ENCODE measurements at regions not wholly inside any gene's neighbourhood (a gene's known extent, or its start where the extent isn't known, plus 50 kb on each side); places are given as distances from the start of the nearest gene placed in this dataset.
"Not testable (repeated sequence)": the region's sequence is repeated elsewhere in the genome, so short reads cannot be mapped to it uniquely, and the experiment has no call there.

DNA sequence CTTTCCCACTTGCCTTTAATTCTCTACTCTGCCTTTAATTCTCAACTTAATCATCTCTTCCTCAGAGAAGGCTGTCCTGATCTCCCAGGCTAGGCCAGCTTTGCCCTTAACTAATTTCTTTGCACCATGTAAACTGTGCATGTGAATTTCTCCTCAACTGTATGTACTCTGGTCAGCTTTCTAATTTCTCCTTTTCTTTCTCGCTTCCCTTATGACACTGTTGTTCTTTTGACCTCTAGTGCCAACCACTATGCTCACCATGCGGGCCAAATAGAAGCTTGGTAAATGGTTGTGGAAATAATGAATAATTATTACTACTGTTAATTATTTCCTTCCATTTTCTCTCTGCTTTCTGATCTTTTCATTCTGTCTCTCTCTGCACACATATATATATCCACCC lies 269.0 kb upstream of the CRBN start:
- H3K36me3 ChIP-seq (ENCODE audit: control insufficient read depth, insufficient read depth, low read length): no peaks in the 10 kb centered on the region
- no CpG with 5 or more reads among the region's 2 CpGs for WGBS (ENCODE audit: insufficient coverage)

DNA sequence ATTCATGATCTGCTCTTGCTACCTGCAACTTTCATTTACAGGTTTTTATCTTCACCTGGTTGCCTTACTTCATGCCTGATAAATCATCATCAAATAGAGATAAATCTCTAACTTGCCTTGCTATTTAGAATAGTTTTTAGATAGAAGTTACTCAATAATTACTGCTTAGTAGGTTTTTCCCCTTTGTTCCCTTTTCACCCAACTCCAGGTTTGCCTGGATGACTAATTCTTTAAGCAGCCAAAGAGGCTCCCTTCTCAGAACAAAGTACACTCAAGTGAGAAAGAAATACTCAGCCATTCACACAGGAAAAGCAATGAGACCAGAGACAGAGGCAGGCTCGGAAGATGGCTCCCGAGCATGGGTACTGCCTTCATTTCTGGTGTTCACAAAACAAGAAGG lies 268.1 kb upstream of the CRBN start:
- no peaks in the 10 kb centered on the region for H3K36me3 ChIP-seq (ENCODE audit: control insufficient read depth, insufficient read depth, low read length)
- H3K27me3 ChIP-seq (ENCODE audit: control insufficient read depth, insufficient read depth, low read length): no peaks in the 10 kb centered on the region
- no peak for DNase-seq (ENCODE audit: low read depth in 4 of 6, low spot score in 6 of 6)
- 75% methylated on average over 2 of the region's 2 CpGs for WGBS (ENCODE audit: insufficient coverage)
- no peaks in the 10 kb centered on the region for H3K4me1 ChIP-seq (ENCODE audit: control insufficient read depth, insufficient read depth, low read length)
- no peaks in the 10 kb centered on the region for H3K9me3 ChIP-seq (ENCODE audit: control insufficient read depth, insufficient read depth, low read length)
- H3K4me3 ChIP-seq (ENCODE audit: low read depth, low read length): no peak overlapping the region
- H3K27ac ChIP-seq (ENCODE audit: low read depth, low read length): no peak overlapping the region

More for the DNA sequence above, 269.0 kb upstream of the CRBN start:
- Histone ChIP-seq H3K27ac (ENCODE audit: low read depth, low read length) (no peak overlapping the region), H3K27me3 (ENCODE audit: control insufficient read depth, insufficient read depth, low read length) (no peaks in the 10 kb centered on the region), H3K4me1 (ENCODE audit: control insufficient read depth, insufficient read depth, low read length) (no peaks in the 10 kb centered on the region), H3K4me3 (ENCODE audit: low read depth, low read length) (no peak overlapping the region), H3K9me3 (ENCODE audit: control insufficient read depth, insufficient read depth, low read length) (no peaks in the 10 kb centered on the region)
- DNase-seq (ENCODE audit: low read depth in 4 of 6, low spot score in 6 of 6): no peak

DNA sequence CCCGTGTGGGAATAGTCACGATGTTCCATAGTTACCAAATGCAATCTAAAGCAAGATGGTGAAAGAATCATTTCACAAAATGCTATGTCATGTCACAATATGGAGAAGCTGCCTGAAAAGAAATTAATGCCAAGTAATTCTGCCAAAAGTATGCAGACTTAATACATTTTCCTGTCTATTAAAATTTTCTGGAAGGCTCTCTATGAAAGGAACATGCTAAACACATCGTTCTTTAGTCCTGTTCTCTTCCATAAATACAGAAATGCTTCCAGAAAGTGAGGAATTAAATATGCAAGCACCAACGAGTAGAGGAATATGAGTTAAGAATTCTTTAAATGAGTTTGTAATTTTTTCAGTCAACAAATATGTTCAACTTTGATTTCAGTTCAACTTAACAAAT lies 266.8 kb upstream of the CRBN start:
- Histone ChIP-seq H3K27me3 (ENCODE audit: control insufficient read depth, insufficient read depth, low read length) (no peaks in the 10 kb centered on the region), H3K4me1 (ENCODE audit: control insufficient read depth, insufficient read depth, low read length) (no peaks in the 10 kb centered on the region), H3K9me3 (ENCODE audit: control insufficient read depth, insufficient read depth, low read length) (no peaks in the 10 kb centered on the region), H3K4me3 (ENCODE audit: low read depth, low read length) (no peak overlapping the region), H3K36me3 (ENCODE audit: control insufficient read depth, insufficient read depth, low read length) (no peaks in the 10 kb centered on the region), H3K27ac (ENCODE audit: low read depth, low read length) (no peak overlapping the region)
- WGBS (ENCODE audit: insufficient coverage): 100% methylated on average over 2 of the region's 4 CpGs
- DNase-seq (ENCODE audit: low read depth in 4 of 6, low spot score in 6 of 6): peak in 1 of 6 donors; percentile 64

DNA sequence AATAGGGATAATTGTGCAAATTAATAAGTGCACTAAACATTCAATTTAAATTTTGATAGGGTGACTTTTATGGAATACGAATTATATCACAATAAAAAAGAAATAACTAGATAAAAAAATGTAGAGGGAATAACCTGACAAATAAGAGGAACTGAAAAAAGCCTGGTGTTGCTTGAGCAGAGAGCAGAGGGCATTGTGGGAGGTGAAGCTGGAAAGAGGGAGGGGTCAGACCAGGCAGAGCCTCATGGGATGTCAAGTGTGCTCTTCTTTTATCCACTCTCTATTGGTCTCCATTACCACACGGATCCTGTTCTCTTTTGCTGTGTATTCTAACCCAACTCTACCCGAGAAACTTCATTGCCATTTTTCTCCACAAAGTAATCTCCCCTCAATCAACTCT lies 264.0 kb upstream of the CRBN start:
- H3K4me1 ChIP-seq (ENCODE audit: control insufficient read depth, insufficient read depth, low read length): no peaks in the 10 kb centered on the region
- H3K9me3 ChIP-seq (ENCODE audit: control insufficient read depth, insufficient read depth, low read length): no peaks in the 10 kb centered on the region
- no peak overlapping the region for H3K4me3 ChIP-seq (ENCODE audit: low read depth, low read length)
- no peak overlapping the region for H3K27ac ChIP-seq (ENCODE audit: low read depth, low read length)
- H3K27me3 ChIP-seq (ENCODE audit: control insufficient read depth, insufficient read depth, low read length): no peaks in the 10 kb centered on the region
- H3K36me3 ChIP-seq (ENCODE audit: control insufficient read depth, insufficient read depth, low read length): no peaks in the 10 kb centered on the region
- DNase-seq (ENCODE audit: low read depth in 4 of 6, low spot score in 6 of 6): no peak
- WGBS (ENCODE audit: insufficient coverage): 80% methylated on average over 2 of the region's 3 CpGs

DNA sequence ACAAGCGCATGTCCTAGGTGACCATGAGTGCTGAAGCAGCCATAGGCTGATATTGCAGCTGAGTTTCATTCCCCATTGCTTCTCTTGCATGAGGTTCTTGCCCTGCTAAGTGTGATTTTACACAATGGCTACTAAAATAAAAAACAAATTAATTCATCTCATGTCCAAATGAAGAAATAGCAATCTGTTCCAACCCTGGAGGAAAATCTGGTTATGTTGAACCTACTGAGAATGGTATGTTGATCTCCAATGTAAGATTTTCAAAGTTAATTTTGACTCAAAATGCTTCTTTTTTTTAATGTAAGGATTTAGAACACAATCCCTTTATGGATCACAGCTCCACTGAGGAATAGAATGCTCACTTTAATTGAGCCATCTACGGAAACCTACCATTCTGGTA lies 254.2 kb upstream of the CRBN start:
- 100% methylated on average over 1 of the region's 2 CpGs for WGBS (ENCODE audit: insufficient coverage)
- no peak overlapping the region for H3K27ac ChIP-seq (ENCODE audit: low read depth, low read length)
- peak in 1 of 6 donors; percentile 41 for DNase-seq (ENCODE audit: low read depth in 4 of 6, low spot score in 6 of 6)
- no peaks in the 10 kb centered on the region for H3K4me1 ChIP-seq (ENCODE audit: control insufficient read depth, insufficient read depth, low read length)
- no peaks in the 10 kb centered on the region for H3K9me3 ChIP-seq (ENCODE audit: control insufficient read depth, insufficient read depth, low read length)
- no peaks in the 10 kb centered on the region for H3K27me3 ChIP-seq (ENCODE audit: control insufficient read depth, insufficient read depth, low read length)
- no peaks in the 10 kb centered on the region for H3K36me3 ChIP-seq (ENCODE audit: control insufficient read depth, insufficient read depth, low read length)
- H3K4me3 ChIP-seq (ENCODE audit: low read depth, low read length): no peak overlapping the region

DNA sequence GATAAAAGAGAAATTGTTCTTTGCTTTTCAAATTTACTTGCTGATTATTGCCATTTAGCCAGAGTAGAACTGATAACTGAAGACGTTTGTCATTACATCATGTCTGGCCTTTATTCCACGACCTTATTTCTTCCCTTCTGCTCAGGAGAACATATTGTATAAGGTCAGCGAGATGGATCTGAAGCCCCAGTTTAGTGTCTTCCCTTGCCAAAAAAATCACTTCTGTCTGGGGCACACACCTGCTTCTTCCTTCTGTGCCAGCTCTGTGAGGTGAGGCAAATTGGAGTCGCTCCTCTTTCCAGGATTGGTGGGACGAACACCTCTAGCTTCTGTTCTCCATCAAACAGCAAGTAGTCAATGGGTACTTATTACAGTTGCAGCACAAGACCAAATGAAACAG lies 250.3 kb upstream of the CRBN start:
- Histone ChIP-seq H3K36me3 (ENCODE audit: control insufficient read depth, insufficient read depth, low read length) (no peaks in the 10 kb centered on the region), H3K9me3 (ENCODE audit: control insufficient read depth, insufficient read depth, low read length) (no peaks in the 10 kb centered on the region), H3K27me3 (ENCODE audit: control insufficient read depth, insufficient read depth, low read length) (no peaks in the 10 kb centered on the region), H3K27ac (ENCODE audit: low read depth, low read length) (no peak overlapping the region), H3K4me1 (ENCODE audit: control insufficient read depth, insufficient read depth, low read length) (no peaks in the 10 kb centered on the region), H3K4me3 (ENCODE audit: low read depth, low read length) (no peak overlapping the region)
- no peak for DNase-seq (ENCODE audit: low read depth in 4 of 6, low spot score in 6 of 6)
- 73% methylated on average over 5 of the region's 5 CpGs for WGBS (ENCODE audit: insufficient coverage)

DNA sequence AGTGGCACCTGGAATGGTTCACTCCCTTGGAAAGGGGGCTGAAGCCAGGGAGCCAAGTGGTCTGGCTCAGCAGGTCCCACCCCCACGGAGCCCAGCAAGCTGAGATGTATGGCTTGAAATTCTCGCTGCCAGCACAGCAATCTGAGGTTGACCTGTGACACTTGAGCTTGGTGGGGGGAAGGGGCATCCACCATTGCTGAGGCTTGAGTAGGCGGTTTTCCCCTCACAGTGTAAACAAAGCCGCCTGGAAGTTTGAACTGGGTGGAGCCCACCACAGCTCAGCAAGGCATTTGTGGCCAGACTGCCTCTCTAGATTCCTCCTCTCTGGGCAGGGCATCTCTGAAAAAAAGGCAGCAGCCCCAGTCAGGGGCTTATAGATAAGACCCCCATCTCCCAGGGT lies 228.2 kb upstream of the CRBN start:
- H3K27ac ChIP-seq (ENCODE audit: low read depth, low read length); DNase-seq (ENCODE audit: low read depth in 4 of 6, low spot score in 6 of 6); H3K4me1 ChIP-seq (ENCODE audit: control insufficient read depth, insufficient read depth, low read length); H3K36me3 ChIP-seq (ENCODE audit: control insufficient read depth, insufficient read depth, low read length); H3K9me3 ChIP-seq (ENCODE audit: control insufficient read depth, insufficient read depth, low read length); H3K4me3 ChIP-seq (ENCODE audit: low read depth, low read length); H3K27me3 ChIP-seq (ENCODE audit: control insufficient read depth, insufficient read depth, low read length): not testable (repeated sequence)
- 78% methylated on average over 3 of the region's 4 CpGs for WGBS (ENCODE audit: insufficient coverage)

DNA sequence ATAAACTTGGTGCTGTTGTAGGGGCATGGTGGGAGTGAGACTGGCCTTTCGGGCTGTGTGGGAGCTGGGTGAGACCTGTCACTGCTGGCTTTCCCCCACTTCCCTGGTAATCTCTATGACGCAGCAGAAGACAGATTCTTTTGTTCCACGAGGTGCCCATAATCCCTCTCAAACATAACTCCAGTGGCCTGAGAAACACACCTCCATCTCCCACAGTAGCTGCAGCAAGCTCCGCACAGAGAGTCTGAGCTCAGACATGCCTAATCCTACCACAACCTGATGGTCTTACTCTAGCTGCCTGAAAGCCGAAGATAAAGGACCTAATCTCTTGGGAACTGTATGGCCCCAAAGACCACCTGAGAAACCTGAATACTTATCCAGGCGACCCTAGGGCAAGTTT lies 225.6 kb upstream of the CRBN start:
- no peak for DNase-seq (ENCODE audit: low read depth in 4 of 6, low spot score in 6 of 6)
- no peaks in the 10 kb centered on the region for H3K36me3 ChIP-seq (ENCODE audit: control insufficient read depth, insufficient read depth, low read length)
- no peak overlapping the region for H3K27ac ChIP-seq (ENCODE audit: low read depth, low read length)
- H3K4me1 ChIP-seq (ENCODE audit: control insufficient read depth, insufficient read depth, low read length): no peaks in the 10 kb centered on the region
- peaks cover 6% of the 10 kb centered on the region for H3K9me3 ChIP-seq (ENCODE audit: control insufficient read depth, insufficient read depth, low read length)
- H3K4me3 ChIP-seq (ENCODE audit: low read depth, low read length): no peak overlapping the region
- H3K27me3 ChIP-seq (ENCODE audit: control insufficient read depth, insufficient read depth, low read length): no peaks in the 10 kb centered on the region
- whole genome bisulfite sequencing (ENCODE audit: insufficient coverage): 77% methylated on average over 6 of the region's 6 CpGs

DNA sequence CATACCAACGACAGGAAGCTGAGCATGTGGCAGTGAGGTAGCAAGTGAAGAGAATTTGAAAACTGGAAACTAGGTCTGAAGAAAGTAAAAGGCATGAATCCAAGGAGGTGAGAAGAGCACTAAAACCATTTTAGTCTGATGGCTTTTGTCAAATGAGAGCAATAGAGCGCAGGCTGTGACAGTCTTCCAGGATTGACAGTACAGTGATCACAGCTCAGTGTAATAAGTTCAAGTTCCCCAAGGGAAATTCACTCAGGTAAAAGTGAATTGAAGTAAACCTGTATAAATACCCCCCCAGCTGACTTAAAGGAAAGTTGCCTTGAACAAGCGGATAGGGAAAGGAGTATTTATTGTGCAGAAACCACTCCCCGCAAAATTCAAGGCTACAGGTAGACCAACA lies 224.2 kb upstream of the CRBN start:
- Histone ChIP-seq H3K27ac (ENCODE audit: low read depth, low read length) (no peak overlapping the region), H3K27me3 (ENCODE audit: control insufficient read depth, insufficient read depth, low read length) (no peaks in the 10 kb centered on the region), H3K4me3 (ENCODE audit: low read depth, low read length) (no peak overlapping the region), H3K4me1 (ENCODE audit: control insufficient read depth, insufficient read depth, low read length) (no peaks in the 10 kb centered on the region), H3K36me3 (ENCODE audit: control insufficient read depth, insufficient read depth, low read length) (no peaks in the 10 kb centered on the region), H3K9me3 (ENCODE audit: control insufficient read depth, insufficient read depth, low read length) (peaks cover 6% of the 10 kb centered on the region)
- WGBS (ENCODE audit: insufficient coverage): 84% methylated on average over 2 of the region's 4 CpGs
- no peak for DNase-seq (ENCODE audit: low read depth in 4 of 6, low spot score in 6 of 6)

DNA sequence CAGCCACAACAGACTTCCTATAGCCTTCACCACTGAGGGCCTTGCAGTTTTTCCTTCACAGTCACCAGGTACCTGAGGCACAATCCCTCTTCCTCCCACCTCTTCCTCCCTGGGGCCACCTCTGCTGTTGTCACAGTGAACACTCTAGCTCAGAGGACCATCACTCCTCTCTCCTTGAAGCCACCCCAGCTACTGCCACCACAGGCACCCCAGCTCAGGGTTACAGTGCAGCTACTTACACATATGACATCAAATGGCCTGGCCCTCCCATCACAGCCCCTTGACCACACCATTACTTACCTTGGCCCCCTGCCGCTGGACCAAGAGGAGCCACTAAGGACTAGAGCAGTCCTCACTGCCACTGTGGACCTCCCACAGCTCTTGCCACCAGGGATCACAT lies 213.5 kb upstream of the CRBN start:
- Histone ChIP-seq H3K9me3 (ENCODE audit: control insufficient read depth, insufficient read depth, low read length) (no peaks in the 10 kb centered on the region), H3K36me3 (ENCODE audit: control insufficient read depth, insufficient read depth, low read length) (no peaks in the 10 kb centered on the region), H3K4me1 (ENCODE audit: control insufficient read depth, insufficient read depth, low read length) (no peaks in the 10 kb centered on the region), H3K4me3 (ENCODE audit: low read depth, low read length) (no peak overlapping the region), H3K27me3 (ENCODE audit: control insufficient read depth, insufficient read depth, low read length) (no peaks in the 10 kb centered on the region), H3K27ac (ENCODE audit: low read depth, low read length) (no peak overlapping the region)
- 94% methylated on average over 1 of the region's 1 CpG for WGBS (ENCODE audit: insufficient coverage)
- no peak for DNase-seq (ENCODE audit: low read depth in 4 of 6, low spot score in 6 of 6)

All from spinal cord (tissue), 9 donors.